Upper lobe of left lung (tissue), 4 donors: ENCODE measurements at regions not wholly inside any gene's neighbourhood (a gene's known extent, or its start where the extent isn't known, plus 50 kb on each side); places are given as distances from the start of the nearest gene placed in this dataset.

Experiments used
- CTCF ChIP-seq, 6 experiments: fragments of 450-650 bp in 4 of 6; fragments of 200-600 bp in 2 of 6; sonication (generic) in 2 of 6; IDR thresholded peaks; one replicate each; pipeline ENCODE4 v1.5.1; 2016 to 2019; ENCODE audit warnings: antibody characterized with exemption in 6 of 6
- POLR2A ChIP-seq, 4 donors: fragments of 450-650 bp; IDR thresholded peaks; one replicate each; pipeline ENCODE4 v1.5.1; 2016 to 2017; ENCODE audit warnings: antibody characterized with exemption in 4 of 4, mild to moderate bottlenecking in 2 of 4
- POLR2AphosphoS5 ChIP-seq, 2 donors: sonication (generic); formaldehyde crosslinking; IDR thresholded peaks; one replicate each; pipeline ENCODE4 v1.5.1; 2017; ENCODE audit warnings: antibody characterized with exemption in 2 of 2

- TF ChIP-seq POLR2A (IDR thresholded peaks at IDR 0.05) = no peak
- no peak for TF ChIP-seq CTCF (IDR thresholded peaks at IDR 0.05)
- no peak for TF ChIP-seq POLR2AphosphoS5 (IDR thresholded peaks at IDR 0.05)
Measured at GRCh38 chr6:119523556-119523955, 174.0 kb upstream of the MAN1A1 start.
